CD4-positive, alpha-beta T cell (primary cell): ENCODE measurements at regions not wholly inside any gene's neighbourhood (a gene's known extent, or its start where the extent isn't known, plus 50 kb on each side); places are given as distances from the start of the nearest gene placed in this dataset.

Source experiments
- ATAC-seq: fragments of 200-7000 bp; cut with Tn5 transposase; one replicate; pipeline ENCODE4 v1.10.0; 2022; ENCODE audit warnings: mild to moderate bottlenecking; ENCODE audit not compliant: poor library complexity
- CTCF ChIA-PET: fragments of 350-600 bp; sonication (Branson Sonifier 250); formaldehyde crosslinking; loops from one replicate; lab custom pipeline; 2021; ENCODE audit warnings: antibody characterized with exemption, inconsistent platforms; lab: Charles Lee
- POLR2A ChIA-PET: fragments of 350-600 bp; sonication (Branson Sonifier 250); formaldehyde crosslinking; loops from one replicate; lab custom pipeline; 2021; ENCODE audit warnings: antibody characterized with exemption, inconsistent platforms; lab: Charles Lee
- DNase-seq, 14 experiments: peaks; one replicate each; pipeline ENCODE4 v3.0.0-alpha.2; 2013 to 2020; ENCODE audit warnings: mixed read lengths in 2 of 14
- H3K27ac ChIP-seq, 2 donors: one replicate each; pipeline versions ENCODE4 v1.5.1 to v1.7.0; 2013; ENCODE audit warnings: low read length in 2 of 2, low read depth in 1 of 2, mild to moderate bottlenecking in 1 of 2
- H3K27me3 ChIP-seq, 2 experiments: 1 replicate in 1 of 2; 2 replicates in 1 of 2; pipeline versions ENCODE4 v1.6.1 to v1.7.0; 2013; ENCODE audit warnings: low read length in 2 of 2, control low read depth in 1 of 2, mild to moderate bottlenecking in 1 of 2, moderate library complexity in 1 of 2; ENCODE audit not compliant: insufficient read depth in 2 of 2, control insufficient read depth in 1 of 2
- H3K36me3 ChIP-seq: one replicate; pipeline ENCODE4 v1.6.1; 2013; ENCODE audit warnings: low read length, control low read depth; ENCODE audit not compliant: insufficient read depth
- H3K4me1 ChIP-seq: one replicate; pipeline ENCODE4 v1.6.1; 2013; ENCODE audit warnings: low read length, control low read depth; ENCODE audit not compliant: insufficient read depth
- H3K4me3 ChIP-seq: one replicate; pipeline ENCODE4 v1.5.1; 2013; ENCODE audit warnings: mild to moderate bottlenecking, low read length, moderate library complexity
- H3K9me3 ChIP-seq, 2 experiments: 1 replicate in 1 of 2; 2 replicates in 1 of 2; pipeline versions ENCODE4 v1.6.1 to v1.7.0; 2013; ENCODE audit warnings: low read length in 2 of 2, mild to moderate bottlenecking in 2 of 2, control low read depth in 1 of 2, moderate library complexity in 1 of 2; ENCODE audit not compliant: control insufficient read depth in 1 of 2, insufficient read depth in 1 of 2
- H3K27ac Mint-ChIP-seq: one replicate; pipeline ENCODE4 v1.8.0; 2020; ENCODE audit warnings: mixed read lengths
- H3K27me3 Mint-ChIP-seq: one replicate; pipeline ENCODE4 v1.8.0; 2021; ENCODE audit warnings: mixed read lengths
- H3K36me3 Mint-ChIP-seq: one replicate; pipeline ENCODE4 v1.8.0; 2021; ENCODE audit warnings: low read depth, mixed read lengths
- H3K4me1 Mint-ChIP-seq: one replicate; pipeline ENCODE4 v1.8.0; 2021; ENCODE audit warnings: low read depth, mixed read lengths
- H3K4me3 Mint-ChIP-seq: one replicate; pipeline ENCODE4 v1.8.0; 2020; ENCODE audit warnings: mild to moderate bottlenecking, mixed read lengths
- H3K9me3 Mint-ChIP-seq: one replicate; pipeline ENCODE4 v1.8.0; 2020; ENCODE audit warnings: mixed read lengths
- intact Hi-C, 2 experiments: fragments of 100-400 bp; cut with DNase I in 1 of 2; cut with micrococcal nuclease in 1 of 2; formaldehyde crosslinking; loops; one replicate each; pipeline versions ENCODE4 v1.15.1 to v1.9.0; 2023 to 2025; cut with DNase I, micrococcal nuclease
- TF ChIP-seq, protein P1 (sequence below): fragments of 200-600 bp; IDR thresholded peaks from one replicate; pipeline ENCODE4 v1.8.0; 2022; ENCODE audit warnings: antibody characterized with exemption, mild to moderate bottlenecking

DNA sequence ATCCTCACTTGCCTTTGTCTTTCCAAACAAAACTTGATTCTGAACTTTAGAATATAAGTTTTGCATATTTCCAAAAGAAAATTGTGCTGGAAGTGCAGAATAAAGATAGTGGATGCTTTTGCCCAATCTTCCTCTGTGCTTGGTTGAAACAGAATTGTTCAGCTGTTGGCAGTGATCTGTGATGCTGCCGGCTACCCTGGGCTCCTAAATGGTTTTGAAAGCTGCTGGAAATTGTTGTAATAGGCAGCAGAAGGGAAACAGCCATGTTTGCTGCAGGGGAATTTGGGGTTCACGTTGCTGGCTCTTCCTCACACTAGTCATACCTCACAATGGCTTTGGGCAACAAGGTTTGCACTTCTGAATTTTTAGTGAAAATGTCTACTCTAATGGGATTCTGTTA, 398.0 kb downstream of the RAPGEF2 start:
- Mint-ChIP-seq H3K27me3 (peaks cover 17% of the 10 kb centered on the region), H3K36me3 (no peaks in the 10 kb centered on the region), H3K9me3 (no peaks in the 10 kb centered on the region), H3K4me3 (no peak overlapping the region), H3K4me1 (no peaks in the 10 kb centered on the region), H3K27ac (no peak overlapping the region)
- TF ChIP-seq, protein P1, sequence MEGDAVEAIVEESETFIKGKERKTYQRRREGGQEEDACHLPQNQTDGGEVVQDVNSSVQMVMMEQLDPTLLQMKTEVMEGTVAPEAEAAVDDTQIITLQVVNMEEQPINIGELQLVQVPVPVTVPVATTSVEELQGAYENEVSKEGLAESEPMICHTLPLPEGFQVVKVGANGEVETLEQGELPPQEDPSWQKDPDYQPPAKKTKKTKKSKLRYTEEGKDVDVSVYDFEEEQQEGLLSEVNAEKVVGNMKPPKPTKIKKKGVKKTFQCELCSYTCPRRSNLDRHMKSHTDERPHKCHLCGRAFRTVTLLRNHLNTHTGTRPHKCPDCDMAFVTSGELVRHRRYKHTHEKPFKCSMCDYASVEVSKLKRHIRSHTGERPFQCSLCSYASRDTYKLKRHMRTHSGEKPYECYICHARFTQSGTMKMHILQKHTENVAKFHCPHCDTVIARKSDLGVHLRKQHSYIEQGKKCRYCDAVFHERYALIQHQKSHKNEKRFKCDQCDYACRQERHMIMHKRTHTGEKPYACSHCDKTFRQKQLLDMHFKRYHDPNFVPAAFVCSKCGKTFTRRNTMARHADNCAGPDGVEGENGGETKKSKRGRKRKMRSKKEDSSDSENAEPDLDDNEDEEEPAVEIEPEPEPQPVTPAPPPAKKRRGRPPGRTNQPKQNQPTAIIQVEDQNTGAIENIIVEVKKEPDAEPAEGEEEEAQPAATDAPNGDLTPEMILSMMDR: no peak
- Histone ChIP-seq H3K27me3 (peaks cover 0 to 6% of the 10 kb centered on the region in 2 experiments), H3K27ac (no peak overlapping the region), H3K4me1 (no peaks in the 10 kb centered on the region), H3K36me3 (no peaks in the 10 kb centered on the region), H3K9me3 (no peaks in the 10 kb centered on the region), H3K4me3 (no peak overlapping the region)
- intact Hi-C loops: no loop called here
- ChIA-PET POLR2A (no interaction called here), CTCF (no interaction called here)
- DNase-seq (no peak), ATAC-seq (no peak)

DNA sequence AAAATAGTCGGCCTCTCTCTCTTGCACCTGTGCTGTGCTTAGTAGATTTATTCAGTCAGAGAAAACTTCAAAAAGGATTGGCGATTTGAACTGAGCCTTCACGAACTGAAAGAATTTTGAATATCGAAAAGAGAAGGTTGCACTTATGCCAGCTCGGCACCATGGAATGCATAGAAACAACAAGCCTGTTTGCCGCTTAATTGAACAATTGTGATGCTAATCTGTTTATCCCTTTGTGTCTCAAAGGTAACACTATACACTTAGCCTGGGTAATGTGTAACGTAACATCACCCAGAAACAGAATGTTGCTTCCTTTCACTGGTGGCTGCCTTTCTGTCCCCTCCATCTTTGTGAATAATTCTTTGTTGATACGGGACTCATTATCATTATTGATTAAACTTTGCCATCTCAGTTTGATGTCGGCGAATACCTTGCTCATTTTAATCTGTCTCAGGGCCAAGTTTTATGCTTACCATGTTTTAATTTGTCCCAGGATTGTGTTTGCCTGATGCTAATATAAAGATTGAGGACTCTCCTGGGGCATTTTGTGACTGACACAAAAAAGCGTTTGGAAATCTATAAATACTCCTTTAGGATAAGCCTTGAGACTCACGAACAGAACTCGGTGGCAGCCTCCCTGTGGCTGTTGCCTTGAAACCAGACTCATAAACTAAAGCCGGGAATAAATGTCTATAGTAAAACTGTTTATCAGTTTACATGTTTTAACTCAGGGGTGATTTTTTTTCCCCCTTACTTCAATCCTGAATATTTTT, 400.5 kb downstream of the RAPGEF2 start:
- intact Hi-C loops: no loop called here
- DNase-seq (no peak), ATAC-seq (no peak)
- Mint-ChIP-seq H3K4me3 (no peak overlapping the region), H3K27me3 (peaks cover 17% of the 10 kb centered on the region), H3K4me1 (no peaks in the 10 kb centered on the region), H3K27ac (no peak overlapping the region), H3K36me3 (no peaks in the 10 kb centered on the region), H3K9me3 (no peaks in the 10 kb centered on the region)
- CTCF ChIA-PET: no interaction called here
- Histone ChIP-seq H3K27me3 (peaks cover 0 to 6% of the 10 kb centered on the region in 2 experiments), H3K36me3 (no peaks in the 10 kb centered on the region), H3K27ac (no peak overlapping the region), H3K9me3 (no peaks in the 10 kb centered on the region), H3K4me3 (no peak overlapping the region), H3K4me1 (no peaks in the 10 kb centered on the region)
- POLR2A ChIA-PET: no interaction called here
- TF ChIP-seq, protein P1: no peak

DNA sequence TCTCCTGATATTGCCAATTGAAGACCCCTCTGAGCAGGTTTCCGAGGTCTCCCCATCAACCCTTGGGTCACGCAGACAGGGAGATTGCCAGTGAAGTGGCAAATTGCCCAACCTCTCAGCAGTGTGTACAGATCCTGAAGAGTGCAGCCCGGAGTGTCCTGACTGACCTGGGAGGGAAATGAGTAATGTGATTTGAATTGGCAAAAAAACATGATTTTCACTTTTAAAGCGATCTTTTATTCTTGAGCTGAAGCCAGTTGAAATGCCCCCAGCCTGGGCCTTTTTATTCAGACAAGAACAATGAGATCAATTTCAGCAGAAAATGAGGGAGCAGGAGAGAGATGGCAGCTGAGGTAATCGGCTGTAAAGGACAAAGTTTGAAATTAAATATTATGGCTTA, 401.8 kb downstream of the RAPGEF2 start:
- H3K27me3 Mint-ChIP-seq: peaks cover 16% of the 10 kb centered on the region
- POLR2A ChIA-PET: no interaction called here

More for the DNA sequence above, 401.8 kb downstream of the RAPGEF2 start:
- no peaks in the 10 kb centered on the region for H3K9me3 ChIP-seq
- H3K36me3 ChIP-seq: no peaks in the 10 kb centered on the region
- H3K27me3 ChIP-seq: peaks cover 0 to 6% of the 10 kb centered on the region in 2 experiments
- Mint-ChIP-seq H3K4me3 (no peak overlapping the region), H3K4me1 (no peaks in the 10 kb centered on the region), H3K36me3 (no peaks in the 10 kb centered on the region), H3K27ac (no peak overlapping the region), H3K9me3 (no peaks in the 10 kb centered on the region)
- ATAC-seq: no peak
- H3K27ac ChIP-seq: no peak overlapping the region
- TF ChIP-seq, protein P1: no peak
- intact Hi-C loops: no loop called here
- CTCF ChIA-PET: interaction anchor here (1.4 kb wide), 1 partner anchor 9 kb away, joined by 3 read pairs; no protein-coding TSS in a partner anchor
- H3K4me3 ChIP-seq: no peak overlapping the region
- DNase-seq: no peak
- no peaks in the 10 kb centered on the region for H3K4me1 ChIP-seq
